GM10266 (cell line): ENCODE measurements at regions not wholly inside any gene's neighbourhood (a gene's known extent, or its start where the extent isn't known, plus 50 kb on each side); places are given as distances from the start of the nearest gene placed in this dataset.

Experiments
- DNase-seq: peaks from one replicate; pipeline ENCODE4 v3.0.0; 2012; ENCODE audit errors: extremely low spot score
- TF ChIP-seq, protein P1 (sequence below): IDR thresholded peaks from 2 replicates; pipeline ENCODE4 v1.5.1; 2012; ENCODE audit warnings: mild to moderate bottlenecking, low read depth; ENCODE audit not compliant: control insufficient read depth, insufficient read depth; ENCODE audit errors: missing control alignments

- TF ChIP-seq, protein P1, sequence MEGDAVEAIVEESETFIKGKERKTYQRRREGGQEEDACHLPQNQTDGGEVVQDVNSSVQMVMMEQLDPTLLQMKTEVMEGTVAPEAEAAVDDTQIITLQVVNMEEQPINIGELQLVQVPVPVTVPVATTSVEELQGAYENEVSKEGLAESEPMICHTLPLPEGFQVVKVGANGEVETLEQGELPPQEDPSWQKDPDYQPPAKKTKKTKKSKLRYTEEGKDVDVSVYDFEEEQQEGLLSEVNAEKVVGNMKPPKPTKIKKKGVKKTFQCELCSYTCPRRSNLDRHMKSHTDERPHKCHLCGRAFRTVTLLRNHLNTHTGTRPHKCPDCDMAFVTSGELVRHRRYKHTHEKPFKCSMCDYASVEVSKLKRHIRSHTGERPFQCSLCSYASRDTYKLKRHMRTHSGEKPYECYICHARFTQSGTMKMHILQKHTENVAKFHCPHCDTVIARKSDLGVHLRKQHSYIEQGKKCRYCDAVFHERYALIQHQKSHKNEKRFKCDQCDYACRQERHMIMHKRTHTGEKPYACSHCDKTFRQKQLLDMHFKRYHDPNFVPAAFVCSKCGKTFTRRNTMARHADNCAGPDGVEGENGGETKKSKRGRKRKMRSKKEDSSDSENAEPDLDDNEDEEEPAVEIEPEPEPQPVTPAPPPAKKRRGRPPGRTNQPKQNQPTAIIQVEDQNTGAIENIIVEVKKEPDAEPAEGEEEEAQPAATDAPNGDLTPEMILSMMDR = no peak
- DNase-seq = no peak
These were observed 288.7 kb upstream of the CTSO start for GRCh38 chr4:156242390-156242789.

DNA sequence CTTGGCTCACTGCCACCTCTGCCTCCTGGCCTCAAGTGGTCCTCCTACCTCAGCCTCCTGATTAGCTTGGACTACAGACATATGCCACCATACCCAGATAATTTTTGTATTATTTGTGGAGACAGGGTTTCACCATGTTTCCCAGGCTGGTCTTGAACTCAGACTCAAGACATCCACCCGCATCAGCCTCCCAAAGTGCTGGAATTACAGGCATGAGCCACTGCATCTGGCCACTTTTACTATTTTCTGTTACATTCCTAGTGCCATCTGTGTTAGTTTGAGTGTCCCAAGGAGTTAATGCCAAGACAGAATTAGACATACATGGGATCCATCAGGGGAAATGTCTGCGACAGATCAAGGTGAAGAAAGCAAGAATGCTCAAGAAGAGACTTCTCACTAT, 288.2 kb upstream of the CTSO start:
- TF ChIP-seq, protein P1 = no peak
- DNase-seq = no peak

DNA sequence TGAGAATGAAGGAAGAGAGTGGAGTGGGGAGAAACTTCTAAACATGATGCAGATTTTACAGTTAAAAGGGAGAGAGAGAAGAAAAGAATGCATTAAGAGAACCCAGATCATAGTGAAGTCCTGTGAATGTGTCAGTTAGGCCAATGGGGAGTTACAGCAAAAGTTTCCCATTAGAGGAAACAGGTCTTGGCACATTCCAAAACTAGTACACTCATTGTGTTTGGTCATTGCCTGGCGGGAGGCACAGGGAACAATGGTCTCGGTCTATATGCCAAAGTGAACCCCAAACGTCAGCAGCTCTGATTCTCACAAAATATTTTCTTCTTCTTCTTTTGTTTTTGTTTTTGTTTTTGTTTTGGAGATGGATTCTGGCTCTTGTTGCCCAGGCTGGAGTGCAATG, 284.5 kb upstream of the CTSO start:
- no peak for DNase-seq
- TF ChIP-seq, protein P1 = no peak

GRCh38 chr4:156237231-156237630, 283.6 kb upstream of the CTSO start:
- DNase-seq = no peak

DNA sequence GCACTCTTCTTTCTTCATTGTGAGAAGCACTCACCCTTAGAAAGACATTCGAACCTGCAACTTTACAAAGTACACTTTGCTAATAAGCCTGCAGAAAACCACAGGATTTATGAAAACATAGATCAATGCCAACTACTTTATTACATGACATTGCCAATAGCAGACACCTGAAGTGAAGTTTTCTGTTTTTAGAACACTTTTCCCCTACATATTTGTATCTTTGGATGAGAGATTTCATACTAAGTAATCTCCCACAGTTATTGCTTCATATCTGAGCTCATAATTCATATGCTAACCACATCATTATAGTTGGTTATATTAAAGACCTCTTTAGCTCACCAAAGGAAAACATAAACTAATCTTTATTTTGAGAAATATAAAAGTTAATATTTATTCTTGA, 276.5 kb upstream of the CTSO start:
- TF ChIP-seq, protein P1 = no peak
- DNase-seq = no peak

More at GRCh38 chr4:156237231-156237630, 283.6 kb upstream of the CTSO start:
- TF ChIP-seq, protein P1 = no peak

- TF ChIP-seq, protein P1 = no peak
- no peak for DNase-seq
These were observed 275.0 kb upstream of the CTSO start for GRCh38 chr4:156228676-156229075.

DNA sequence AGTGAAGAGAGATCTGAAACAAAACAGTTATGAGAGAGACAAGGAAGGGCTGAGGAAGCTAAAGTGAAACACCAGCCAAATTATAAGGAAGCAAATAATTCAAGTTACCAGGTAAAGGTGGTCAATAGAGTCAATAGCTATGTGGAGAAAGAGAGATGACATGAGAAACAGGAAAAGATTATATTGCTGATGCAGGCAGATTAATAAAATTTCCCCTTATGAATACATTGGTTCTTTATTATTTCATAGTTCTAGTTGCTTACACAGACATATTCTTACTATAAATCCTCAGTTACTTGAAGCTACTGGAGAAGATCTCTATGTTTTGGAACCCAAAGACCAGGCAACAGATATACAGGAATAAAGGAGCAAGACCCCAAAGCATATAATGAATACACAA, 273.7 kb upstream of the CTSO start:
- no peak for DNase-seq
- TF ChIP-seq, protein P1 = no peak
